Loucy (cell line): ENCODE measurements at regions not wholly inside any gene's neighbourhood (a gene's known extent, or its start where the extent isn't known, plus 50 kb on each side); places are given as distances from the start of the nearest gene placed in this dataset.

Source experiments
- H2AFZ ChIP-seq: fragments of 200-600 bp; sonication (generic); 2 replicates; pipeline ENCODE4 v1.6.0; 2016; ENCODE audit warnings: antibody characterized with exemption, mild to moderate bottlenecking, low read length, moderate library complexity
- H3F3A ChIP-seq: fragments of 200-600 bp; 2 replicates; pipeline ENCODE4 v1.6.0; 2016; ENCODE audit warnings: antibody characterized with exemption, low read depth, mild to moderate bottlenecking
- H3K27me3 ChIP-seq: fragments of 200-600 bp; sonication (generic); 2 replicates; pipeline ENCODE4 v1.6.1; 2014; ENCODE audit warnings: low read length, mild to moderate bottlenecking; ENCODE audit not compliant: insufficient read depth, poor library complexity, severe bottlenecking
- H3K36me3 ChIP-seq: fragments of 200-600 bp; sonication (generic); 2 replicates; pipeline ENCODE4 v1.6.1; 2016; ENCODE audit warnings: low read length; ENCODE audit not compliant: insufficient read depth
- H3K4me1 ChIP-seq: fragments of 200-600 bp; sonication (generic); 2 replicates; pipeline ENCODE4 v1.5.1; 2014; ENCODE audit warnings: low read length, mild to moderate bottlenecking; ENCODE audit not compliant: insufficient read depth, poor library complexity, severe bottlenecking
- H3K4me2 ChIP-seq: fragments of 200-600 bp; sonication (generic); 2 replicates; pipeline ENCODE4 v1.6.0; 2014; ENCODE audit warnings: antibody characterized with exemption, low read length, low read depth, mild to moderate bottlenecking; ENCODE audit not compliant: poor library complexity, severe bottlenecking
- H3K4me3 ChIP-seq: fragments of 200-600 bp; sonication (generic); 2 replicates; pipeline ENCODE4 v1.5.1; 2014; ENCODE audit warnings: low read length, mild to moderate bottlenecking, mixed read lengths; ENCODE audit not compliant: poor library complexity, severe bottlenecking
- H3K79me2 ChIP-seq: fragments of 200-600 bp; sonication (generic); 2 replicates; pipeline ENCODE4 v1.6.1; 2014; ENCODE audit warnings: low read length; ENCODE audit not compliant: insufficient read depth
- H3K9ac ChIP-seq: fragments of 200-600 bp; sonication (generic); 2 replicates; pipeline ENCODE4 v1.6.0; 2014; ENCODE audit warnings: mild to moderate bottlenecking, low read depth, low read length, moderate library complexity; ENCODE audit not compliant: poor library complexity, severe bottlenecking
- H3K9me2 ChIP-seq: fragments of 200-600 bp; sonication (generic); replicated peaks from 2 replicates; pipeline ENCODE4 v1.6.1; 2016; ENCODE audit warnings: low read depth, low read length, mixed read lengths
- H3K9me3 ChIP-seq: fragments of 200-600 bp; sonication (generic); 2 replicates; pipeline ENCODE4 v1.6.1; 2014; ENCODE audit warnings: mild to moderate bottlenecking, antibody characterized with exemption, low read length, low read depth; ENCODE audit not compliant: insufficient read depth
- H4K20me1 ChIP-seq: fragments of 200-600 bp; sonication (generic); 2 replicates; pipeline ENCODE4 v1.6.0; 2014; ENCODE audit warnings: antibody characterized with exemption, low read length, mild to moderate bottlenecking; ENCODE audit not compliant: insufficient read depth, poor library complexity, severe bottlenecking
- EZH2phosphoT487 ChIP-seq: fragments of 200-600 bp; IDR thresholded peaks from 2 replicates; pipeline ENCODE4 v1.6.1; 2018; ENCODE audit warnings: antibody characterized with exemption, mild to moderate bottlenecking, moderate library complexity, borderline replicate concordance
- TF ChIP-seq, protein P1 (sequence below): fragments of 200-600 bp; sonication (generic); conservative IDR thresholded peaks from 2 replicates; pipeline ENCODE4 v1.5.1; 2014; ENCODE audit warnings: mild to moderate bottlenecking, antibody characterized with exemption, low read length

DNA sequence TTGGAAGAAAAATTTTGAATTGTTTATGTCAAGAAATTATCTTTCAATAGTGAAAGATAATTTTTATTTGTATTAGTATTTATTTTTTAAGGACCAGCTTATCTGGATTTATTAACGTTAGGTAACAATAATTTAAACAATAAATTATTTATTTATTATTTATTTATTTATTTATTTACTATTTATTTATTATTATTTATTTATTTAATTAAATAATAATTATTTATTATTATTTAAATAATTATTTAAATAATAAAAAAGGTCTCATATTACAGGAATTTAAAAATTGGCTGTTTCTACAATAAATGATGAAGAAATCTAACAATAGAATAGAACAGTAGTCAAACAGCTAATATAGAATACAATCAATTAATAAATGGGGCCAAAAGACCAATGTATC is 618.7 kb upstream of the BRINP3 start:
- H2AFZ ChIP-seq: no peak overlapping the region
- no peaks in the 10 kb centered on the region for H3K4me1 ChIP-seq
- H3K9ac ChIP-seq: no peak overlapping the region
- no peaks in the 10 kb centered on the region for H3F3A ChIP-seq
- no peak overlapping the region for H3K4me2 ChIP-seq
- H3K27me3 ChIP-seq: no peaks in the 10 kb centered on the region
- no peak overlapping the region for H3K4me3 ChIP-seq
- no peaks in the 10 kb centered on the region for H3K9me2 ChIP-seq
- TF ChIP-seq, protein P1, sequence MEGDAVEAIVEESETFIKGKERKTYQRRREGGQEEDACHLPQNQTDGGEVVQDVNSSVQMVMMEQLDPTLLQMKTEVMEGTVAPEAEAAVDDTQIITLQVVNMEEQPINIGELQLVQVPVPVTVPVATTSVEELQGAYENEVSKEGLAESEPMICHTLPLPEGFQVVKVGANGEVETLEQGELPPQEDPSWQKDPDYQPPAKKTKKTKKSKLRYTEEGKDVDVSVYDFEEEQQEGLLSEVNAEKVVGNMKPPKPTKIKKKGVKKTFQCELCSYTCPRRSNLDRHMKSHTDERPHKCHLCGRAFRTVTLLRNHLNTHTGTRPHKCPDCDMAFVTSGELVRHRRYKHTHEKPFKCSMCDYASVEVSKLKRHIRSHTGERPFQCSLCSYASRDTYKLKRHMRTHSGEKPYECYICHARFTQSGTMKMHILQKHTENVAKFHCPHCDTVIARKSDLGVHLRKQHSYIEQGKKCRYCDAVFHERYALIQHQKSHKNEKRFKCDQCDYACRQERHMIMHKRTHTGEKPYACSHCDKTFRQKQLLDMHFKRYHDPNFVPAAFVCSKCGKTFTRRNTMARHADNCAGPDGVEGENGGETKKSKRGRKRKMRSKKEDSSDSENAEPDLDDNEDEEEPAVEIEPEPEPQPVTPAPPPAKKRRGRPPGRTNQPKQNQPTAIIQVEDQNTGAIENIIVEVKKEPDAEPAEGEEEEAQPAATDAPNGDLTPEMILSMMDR: no peak
- TF ChIP-seq EZH2phosphoT487: no peak
- H3K79me2 ChIP-seq: no peaks in the 10 kb centered on the region
- H3K9me3 ChIP-seq: no peaks in the 10 kb centered on the region
- H4K20me1 ChIP-seq: no peaks in the 10 kb centered on the region
- H3K36me3 ChIP-seq: no peaks in the 10 kb centered on the region

DNA sequence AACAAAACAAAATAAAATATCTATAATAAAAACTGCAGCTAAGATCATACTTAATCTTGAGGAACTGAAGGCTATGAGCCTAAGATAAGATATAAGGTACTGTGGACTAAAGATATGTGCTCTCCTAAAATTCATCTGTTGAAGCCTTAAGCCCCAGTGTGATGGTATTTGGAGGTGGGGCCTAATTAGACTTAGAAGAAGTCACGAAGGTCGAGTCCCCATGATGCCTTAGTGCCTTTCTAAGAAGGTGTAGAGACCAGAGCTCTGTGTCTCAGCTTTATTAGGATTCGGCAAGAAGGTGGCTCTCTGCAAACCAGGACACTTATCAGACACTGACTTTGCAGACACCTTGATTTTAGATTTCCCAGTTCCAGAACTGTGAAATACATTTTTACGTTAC is 622.0 kb upstream of the BRINP3 start:
- no peak overlapping the region for H3K9ac ChIP-seq
- no peaks in the 10 kb centered on the region for H3K4me1 ChIP-seq
- H3K36me3 ChIP-seq: no peaks in the 10 kb centered on the region
- no peaks in the 10 kb centered on the region for H3F3A ChIP-seq
- H3K4me3 ChIP-seq: no peak overlapping the region
- H3K9me3 ChIP-seq: no peaks in the 10 kb centered on the region
- no peak overlapping the region for H2AFZ ChIP-seq
- no peaks in the 10 kb centered on the region for H4K20me1 ChIP-seq
- H3K79me2 ChIP-seq: no peaks in the 10 kb centered on the region
- H3K27me3 ChIP-seq: no peaks in the 10 kb centered on the region
- no peak overlapping the region for H3K4me2 ChIP-seq
- H3K9me2 ChIP-seq: no peaks in the 10 kb centered on the region; the same call in 1 of the 2 replicates
- no peak for TF ChIP-seq EZH2phosphoT487
- TF ChIP-seq, protein P1: no peak

DNA sequence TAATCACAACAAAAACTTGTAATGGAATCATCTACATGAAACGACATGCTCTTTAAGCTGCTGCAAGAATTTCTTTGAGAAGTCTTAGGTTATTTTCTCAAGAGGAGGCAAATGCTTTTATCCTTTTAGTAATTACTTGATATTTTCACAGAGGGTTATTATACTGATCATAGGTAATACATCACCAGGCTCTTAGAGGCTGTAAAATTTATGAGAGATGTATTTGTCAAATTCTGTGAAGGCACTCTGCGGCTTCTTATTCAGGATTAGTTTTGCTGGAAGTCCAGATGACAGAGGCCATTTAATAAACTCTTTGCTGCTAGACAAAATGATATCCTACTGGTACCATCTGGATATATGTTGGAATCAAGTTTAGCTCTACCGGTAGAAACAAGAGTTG is 624.3 kb upstream of the BRINP3 start:
- TF ChIP-seq, protein P1: no peak
- no peak for TF ChIP-seq EZH2phosphoT487
- Histone ChIP-seq H3K9me2 (no peaks in the 10 kb centered on the region; the same call in 1 of the 2 replicates), H3K36me3 (no peaks in the 10 kb centered on the region), H3F3A (no peaks in the 10 kb centered on the region), H3K4me3 (no peak overlapping the region), H3K27me3 (no peaks in the 10 kb centered on the region), H3K79me2 (no peaks in the 10 kb centered on the region), H3K4me2 (no peak overlapping the region), H3K9ac (no peak overlapping the region), H3K9me3 (no peaks in the 10 kb centered on the region), H2AFZ (no peak overlapping the region), H3K4me1 (no peaks in the 10 kb centered on the region), H4K20me1 (no peaks in the 10 kb centered on the region)
